SK-N-SH (cell line): ENCODE measurements at regions not wholly inside any gene's neighbourhood (a gene's known extent, or its start where the extent isn't known, plus 50 kb on each side); places are given as distances from the start of the nearest gene placed in this dataset.

Experiments
- CTCF ChIA-PET: fragments of 300-600, 350-600 bp; formaldehyde crosslinking; extraction: SDS; loops from one replicate; lab custom pipeline; 2021; lab: Yijun Ruan, JAX
- POLR2A ChIA-PET: fragments of 350-600 bp; sonication (Branson Sonifier 250); formaldehyde crosslinking; extraction: SDS; loops from one replicate; lab custom pipeline; 2020; ENCODE audit warnings: antibody characterized with exemption, inconsistent platforms; lab: Yijun Ruan, JAX
- DNase-seq: peaks from one replicate; pipeline ENCODE4 v3.0.0; 2012
- H2AFZ ChIP-seq: fragments of 200-600 bp; sonication (generic); 2 replicates; pipeline ENCODE4 v1.8.1; 2016; ENCODE audit warnings: antibody characterized with exemption, mild to moderate bottlenecking, low read depth
- H3F3A ChIP-seq: fragments of 200-600 bp; sonication (generic); replicated peaks from 2 replicates; pipeline ENCODE3; 2016; ENCODE audit warnings: antibody characterized with exemption, mild to moderate bottlenecking; ENCODE audit not compliant: insufficient read depth
- H3K27ac ChIP-seq, 2 experiments: fragments of 200-500 bp in 1 of 2; fragments of 200-600 bp in 1 of 2; sonication (Bioruptor generic) in 1 of 2; sonication (generic), shearing (Covaris generic) in 1 of 2; 2 replicates each; pipeline versions ENCODE4 v1.5.1 to v1.6.1; 2014 to 2016; ENCODE audit warnings: low read depth in 2 of 2, inconsistent platforms in 1 of 2, low read length in 1 of 2, mild to moderate bottlenecking in 1 of 2, mixed read lengths in 1 of 2
- H3K27me3 ChIP-seq: fragments of 200-600 bp; sonication (generic), shearing (Covaris generic); 2 replicates; pipeline ENCODE4 v1.6.1; 2016; ENCODE audit warnings: mixed run types; ENCODE audit not compliant: insufficient read depth
- H3K36me3 ChIP-seq, 2 experiments: fragments of 200-500 bp in 1 of 2; fragments of 200-600 bp in 1 of 2; sonication (Bioruptor generic) in 1 of 2; sonication (generic) in 1 of 2; replicated peaks in 1 of 2; 2 replicates each; pipeline versions ENCODE3 to v1.5.1; 2014 to 2016; ENCODE audit warnings: low read length in 1 of 2, mild to moderate bottlenecking in 1 of 2; ENCODE audit not compliant: insufficient read depth in 2 of 2, control insufficient read depth in 1 of 2
- H3K4me1 ChIP-seq, 2 experiments: fragments of 200-500 bp in 1 of 2; fragments of 200-600 bp in 1 of 2; sonication (Bioruptor generic) in 1 of 2; sonication (generic), shearing (Covaris generic) in 1 of 2; 2 replicates each; pipeline versions ENCODE4 v1.5.1 to v1.6.1; 2014 to 2016; ENCODE audit warnings: low read depth in 1 of 2, low read length in 1 of 2, mixed run types in 1 of 2; ENCODE audit not compliant: insufficient read depth in 2 of 2, control insufficient read depth in 1 of 2
- H3K4me2 ChIP-seq: fragments of 200-600 bp; sonication (generic), shearing (Covaris generic); 2 replicates; pipeline ENCODE4 v1.6.1; 2017; ENCODE audit warnings: mixed run types
- H3K4me3 ChIP-seq, 2 experiments: fragments of 200-500 bp in 1 of 2; fragments of 200-600 bp in 1 of 2; sonication (Bioruptor generic) in 1 of 2; sonication (generic), shearing (Covaris generic) in 1 of 2; 2 replicates each; pipeline versions ENCODE4 v1.5.1 to v1.8.1; 2014 to 2016; ENCODE audit warnings: low read depth in 2 of 2, inconsistent platforms in 1 of 2, low read length in 1 of 2, mild to moderate bottlenecking in 1 of 2, mixed read lengths in 1 of 2, moderate library complexity in 1 of 2
- H3K79me2 ChIP-seq: fragments of 200-600 bp; sonication (generic); 2 replicates; pipeline ENCODE4 v1.8.1; 2017; ENCODE audit warnings: mild to moderate bottlenecking; ENCODE audit not compliant: insufficient read depth
- H3K9ac ChIP-seq: fragments of 200-600 bp; sonication (generic); 2 replicates; pipeline ENCODE4 v1.6.1; 2017; ENCODE audit warnings: mixed run types
- H3K9me2 ChIP-seq: fragments of 200-600 bp; sonication (generic); 2 replicates; pipeline ENCODE4 v1.6.1; 2017; ENCODE audit warnings: mixed run types
- H3K9me3 ChIP-seq: fragments of 200-600 bp; sonication (generic); 2 replicates; pipeline ENCODE4 v1.6.1; 2017; ENCODE audit warnings: mixed run types, mild to moderate bottlenecking, moderate library complexity
- H4K20me1 ChIP-seq: fragments of 200-600 bp; sonication (generic); 2 replicates; pipeline ENCODE4 v1.6.1; 2017; ENCODE audit warnings: mild to moderate bottlenecking, mixed run types; ENCODE audit not compliant: insufficient read depth
- CHD2 ChIP-seq: fragments of 150-350 bp; IDR thresholded peaks from 2 replicates; pipeline ENCODE4 v1.6.1; 2018; ENCODE audit warnings: low read length; ENCODE audit not compliant: partially characterized antibody
- CTCF ChIP-seq: fragments of 200-600 bp; sonication (generic); IDR thresholded peaks from 2 replicates; pipeline ENCODE4 v1.6.1; 2017; ENCODE audit warnings: antibody characterized with exemption, mild to moderate bottlenecking, moderate library complexity
- ELF1 ChIP-seq: IDR thresholded peaks from 2 replicates; pipeline ENCODE4 v1.4.0; 2012
- EZH2phosphoT487 ChIP-seq: fragments of 200-600 bp; sonication (generic); IDR thresholded peaks from 2 replicates; pipeline ENCODE4 v1.6.1; 2017; ENCODE audit warnings: low read depth, mixed run types, mild to moderate bottlenecking, antibody characterized with exemption, moderate library complexity, borderline replicate concordance
- FOSL2 ChIP-seq: IDR thresholded peaks from 2 replicates; pipeline ENCODE4 v1.4.0; 2012; ENCODE audit warnings: low read depth, mild to moderate bottlenecking, moderate library complexity, borderline replicate concordance
- GABPA ChIP-seq: IDR thresholded peaks from 2 replicates; pipeline ENCODE4 v1.4.0; 2012; ENCODE audit warnings: low read depth, mild to moderate bottlenecking
- JUND ChIP-seq: IDR thresholded peaks from 2 replicates; pipeline ENCODE4 v1.4.0; 2012
- MAX ChIP-seq: IDR thresholded peaks from 2 replicates; pipeline ENCODE4 v1.4.0; 2012; ENCODE audit warnings: low read depth
- MXI1 ChIP-seq: IDR thresholded peaks from 2 replicates; pipeline ENCODE4 v1.6.1; 2012; ENCODE audit warnings: mild to moderate bottlenecking, low read depth, low read length, improper control_type of control experiment
- NFIC ChIP-seq: IDR thresholded peaks from 2 replicates; pipeline ENCODE4 v1.4.0; 2012; ENCODE audit warnings: borderline replicate concordance
- NRF1 ChIP-seq: IDR thresholded peaks from 2 replicates; pipeline ENCODE4 v1.6.1; 2012; ENCODE audit warnings: low read depth, mild to moderate bottlenecking, low read length
- PBX3 ChIP-seq: IDR thresholded peaks from 2 replicates; pipeline ENCODE4; 2012
- REST ChIP-seq: IDR thresholded peaks from 2 replicates; pipeline ENCODE4 v1.6.1; 2012; ENCODE audit warnings: mild to moderate bottlenecking, low read depth, low read length, moderate library complexity
- RFX5 ChIP-seq: IDR thresholded peaks from 2 replicates; pipeline ENCODE4 v1.6.1; 2012; ENCODE audit warnings: mild to moderate bottlenecking, improper control_type of control experiment, low read length
- RXRA ChIP-seq: IDR thresholded peaks from 2 replicates; pipeline ENCODE4 v1.4.0; 2012; ENCODE audit warnings: low read depth, mild to moderate bottlenecking, borderline replicate concordance
- SMC3 ChIP-seq: IDR thresholded peaks from 2 replicates; pipeline ENCODE4 v1.6.1; 2012; ENCODE audit warnings: low read depth, low read length, improper control_type of control experiment
- USF2 ChIP-seq: fragments of 150-350 bp; IDR thresholded peaks from 2 replicates; pipeline ENCODE4 v1.6.1; 2017; ENCODE audit warnings: antibody characterized with exemption, low read length, low read depth, borderline replicate concordance
- YY1 ChIP-seq: IDR thresholded peaks from 2 replicates; pipeline ENCODE4 v1.4.0; 2012; ENCODE audit warnings: low read depth, mild to moderate bottlenecking
- ZBTB33 ChIP-seq: IDR thresholded peaks from 2 replicates; pipeline ENCODE4 v1.4.0; 2012; ENCODE audit warnings: low read depth, borderline replicate concordance
- WGBS: methylation state at CpG from one replicate; pipeline ENCODE4 v1.1.6; 2017; ENCODE audit warnings: low lambda C conversion rate; 5-methylcytosine and 5-hydroxymethylcytosine counted together

GRCh38 chr2:176567361-176567760, 298.1 kb downstream of the MTX2 start:
- no peak overlapping the region for H3K27ac ChIP-seq
- no peak overlapping the region for H3K4me2 ChIP-seq
- no peak overlapping the region for H3K9ac ChIP-seq
- H3F3A ChIP-seq: no peaks in the 10 kb centered on the region
- POLR2A ChIA-PET: no interaction called here
- H3K9me3 ChIP-seq: no peaks in the 10 kb centered on the region
- H3K9me2 ChIP-seq: no peaks in the 10 kb centered on the region
- no peak for DNase-seq
- no peaks in the 10 kb centered on the region for H3K27me3 ChIP-seq
- H2AFZ ChIP-seq: no peak overlapping the region
- peaks cover 3 to 16% of the 10 kb centered on the region in 2 experiments; a peak in 3 of 4 replicates for H3K4me1 ChIP-seq
- H4K20me1 ChIP-seq: no peaks in the 10 kb centered on the region
- no peak overlapping the region for H3K4me3 ChIP-seq
- TF ChIP-seq SMC3 (no peak), CHD2 (no peak), MAX (no peak), JUND (no peak), CTCF (no peak), ELF1 (no peak), ZBTB33 (no peak), USF2 (no peak), RFX5 (no peak), REST (no peak), RXRA (no peak), NRF1 (no peak), FOSL2 (no peak), PBX3 (no peak), GABPA (no peak), NFIC (no peak), EZH2phosphoT487 (no peak), MXI1 (no peak), YY1 (no peak)
- no peaks in the 10 kb centered on the region for H3K79me2 ChIP-seq
- CTCF ChIA-PET: interaction anchor here (1.0 to 2.9 kb wide), 6 partner anchors 13 to 427 kb away, joined by 3 to 20 read pairs (median 6); no protein-coding TSS in a partner anchor
- 86% methylated on average over 2 of the region's 2 CpGs for WGBS
- H3K36me3 ChIP-seq: no peaks in the 10 kb centered on the region
